Activated T-cell treated with anti-CD3 and anti-CD28 coated beads, Interleukin-2, amount 50 U/mL, for 72 hours (primary cell): ENCODE measurements at regions not wholly inside any gene's neighbourhood (a gene's known extent, or its start where the extent isn't known, plus 50 kb on each side); places are given as distances from the start of the nearest gene placed in this dataset.

ENCODE experiments used
- ATAC-seq, 2 donors: fragments of 150-1000 bp; cut with Tn5 transposase; replicated peaks in 1 of 2; 2 replicates each; pipeline ENCODE4 v1.10.0; 2021; ENCODE audit warnings: moderate library complexity in 2 of 2, mild to moderate bottlenecking in 1 of 2
- DNase-seq, 2 donors: peaks; one replicate each; pipeline ENCODE4 v3.0.0; 2021 to 2022; ENCODE audit warnings: mixed read lengths in 1 of 2
- H3K27ac Mint-ChIP-seq: one replicate; pipeline ENCODE4 v1.8.0; 2022; ENCODE audit warnings: mild to moderate bottlenecking, moderate library complexity, mixed read lengths
- H3K27me3 Mint-ChIP-seq: one replicate; pipeline ENCODE4 v1.8.0; 2022; ENCODE audit warnings: low read depth, mixed read lengths
- H3K36me3 Mint-ChIP-seq, 2 donors: one replicate each; pipeline ENCODE4 v1.8.0; 2022; ENCODE audit warnings: mixed read lengths in 2 of 2, mild to moderate bottlenecking in 1 of 2; ENCODE audit not compliant: insufficient read depth in 2 of 2
- H3K4me1 Mint-ChIP-seq: one replicate; pipeline ENCODE4 v1.8.0; 2022; ENCODE audit warnings: low read depth, mixed read lengths
- H3K4me3 Mint-ChIP-seq, 2 donors: one replicate each; pipeline ENCODE4 v1.8.0; 2022; ENCODE audit warnings: mild to moderate bottlenecking in 2 of 2, mixed read lengths in 2 of 2, moderate library complexity in 2 of 2
- H3K9me3 Mint-ChIP-seq, 2 donors: one replicate each; pipeline ENCODE4 v1.8.0; 2022; ENCODE audit warnings: mixed read lengths in 2 of 2

DNA sequence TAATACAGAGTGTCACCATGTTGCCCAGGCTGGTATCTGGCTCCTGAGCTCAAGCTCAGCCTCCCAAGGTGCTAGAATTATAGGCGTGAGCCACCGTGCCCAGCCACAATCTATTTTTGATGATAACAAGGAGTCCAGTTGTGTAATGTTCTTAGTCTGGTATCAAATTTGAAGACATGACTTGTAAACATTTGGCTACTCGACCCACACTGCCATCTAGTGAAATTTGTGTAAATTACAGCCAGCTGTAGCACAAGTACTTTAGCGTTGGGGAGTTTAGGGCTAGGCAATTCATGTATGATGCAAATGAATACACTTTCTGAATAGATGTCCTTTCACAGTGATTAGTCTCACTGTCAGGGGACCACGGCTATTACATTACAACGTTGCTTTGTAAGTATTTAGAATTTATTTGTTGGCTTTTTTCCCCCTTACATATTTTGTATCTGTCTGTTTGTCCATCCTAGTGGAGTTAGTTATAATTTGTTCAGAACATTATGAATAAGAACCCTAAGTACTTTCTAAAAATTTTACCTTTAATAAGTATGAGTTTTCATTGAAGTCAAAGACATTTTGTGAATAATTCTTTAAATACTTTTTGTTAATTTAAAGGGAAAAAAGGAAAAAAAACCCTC, 139.7 kb downstream of the PRDM13 start:
- Mint-ChIP-seq H3K27ac (no peak overlapping the region), H3K36me3 (no peaks in the 10 kb centered on the region), H3K4me3 (no peak overlapping the region), H3K27me3 (peaks cover 27% of the 10 kb centered on the region), H3K4me1 (no peaks in the 10 kb centered on the region), H3K9me3 (no peaks in the 10 kb centered on the region)
- ATAC-seq (peak; percentile 60 to 72), DNase-seq (peak; percentile 46 to 59)

DNA sequence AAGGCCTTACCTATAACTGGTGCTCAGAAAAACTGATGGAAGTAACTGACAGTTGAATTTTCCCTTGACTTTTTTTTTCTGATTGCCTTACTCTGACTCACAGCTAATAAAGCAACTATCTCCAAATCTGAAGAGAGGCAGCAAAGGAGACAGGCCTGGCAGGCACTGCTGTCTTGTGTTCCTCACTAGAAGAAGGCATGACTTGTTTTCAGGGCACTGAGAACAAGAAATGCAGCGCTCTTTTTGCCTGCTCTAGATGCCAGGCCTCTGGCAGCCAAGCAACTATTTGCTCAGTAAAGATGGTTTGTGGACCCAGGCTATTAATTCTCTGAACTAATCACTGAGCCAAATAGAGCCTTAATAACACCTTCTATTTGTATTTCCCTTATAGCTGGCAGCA, 155.1 kb downstream of the PRDM13 start:
- no peak for DNase-seq
- Mint-ChIP-seq H3K27me3 (peaks cover 20% of the 10 kb centered on the region), H3K9me3 (no peaks in the 10 kb centered on the region), H3K4me3 (no peak overlapping the region), H3K36me3 (no peaks in the 10 kb centered on the region), H3K27ac (no peak overlapping the region), H3K4me1 (no peaks in the 10 kb centered on the region)
- ATAC-seq = no peak

DNA sequence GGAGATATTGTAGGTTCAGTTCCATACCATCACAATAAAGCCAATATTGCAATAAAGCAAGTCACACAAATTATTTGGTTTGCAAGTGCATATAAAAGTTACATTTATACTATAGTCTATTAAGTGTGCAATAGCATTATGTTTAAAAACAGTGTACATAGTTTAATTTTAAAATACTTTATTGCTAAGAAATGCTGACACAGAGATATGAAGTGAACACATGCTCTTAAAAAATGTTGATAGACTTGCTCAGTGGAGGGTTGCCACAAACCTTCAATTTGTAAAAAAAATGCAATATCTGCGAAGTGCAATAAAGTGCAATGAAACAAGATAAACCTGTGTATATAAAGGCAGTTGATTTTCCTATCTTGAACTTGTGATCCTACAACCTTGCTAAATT, 161.5 kb downstream of the PRDM13 start:
- ATAC-seq (no peak), DNase-seq (no peak)
- Mint-ChIP-seq H3K4me1 (no peaks in the 10 kb centered on the region), H3K27ac (no peak overlapping the region), H3K27me3 (no peaks in the 10 kb centered on the region), H3K9me3 (no peaks in the 10 kb centered on the region), H3K36me3 (no peaks in the 10 kb centered on the region), H3K4me3 (no peak overlapping the region)

DNA sequence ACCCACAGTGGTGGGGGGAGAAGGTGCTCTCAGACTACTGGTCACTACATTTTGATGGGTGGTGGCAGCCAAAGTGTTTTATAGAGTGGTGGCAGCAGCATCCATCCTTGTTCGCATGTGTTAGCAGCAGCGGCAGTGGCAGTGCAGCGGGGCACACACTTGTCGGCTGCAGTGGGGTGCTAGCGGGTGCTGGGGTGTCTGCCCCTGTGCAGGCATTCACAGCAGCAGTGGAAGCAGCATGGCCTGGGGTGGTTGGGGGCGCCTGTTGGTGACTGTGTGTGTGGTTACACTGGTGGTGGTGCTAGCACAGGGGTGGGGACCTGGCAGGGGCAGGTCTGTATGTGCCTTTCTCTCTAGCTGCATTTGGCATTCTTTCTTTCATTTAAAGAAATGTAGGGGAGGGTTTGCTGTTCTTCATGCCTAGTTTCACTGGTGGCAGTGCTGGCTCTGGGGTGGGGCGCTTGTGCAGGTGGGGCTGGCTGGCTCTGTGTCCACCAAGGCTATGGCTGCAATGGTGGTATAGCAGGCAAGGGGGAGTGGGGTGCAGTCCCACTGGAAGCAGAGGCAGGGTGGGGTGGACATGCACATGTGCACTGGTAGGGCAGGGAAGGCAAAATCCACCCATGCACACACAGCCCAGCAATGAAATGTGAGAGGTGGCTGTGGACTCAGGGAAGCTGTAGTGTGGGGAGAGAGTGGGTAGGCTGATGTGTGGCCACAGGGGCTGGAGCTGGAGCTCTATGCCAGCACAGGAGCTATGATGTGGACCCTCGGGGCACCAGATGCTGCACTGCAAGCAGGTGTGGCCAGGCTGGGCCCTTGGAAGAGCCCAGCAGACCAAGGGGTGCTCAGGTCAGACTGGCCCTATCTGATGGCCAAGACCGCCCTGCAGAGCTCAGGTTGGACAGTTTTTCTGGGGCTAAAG, 173.3 kb downstream of the PRDM13 start:
- no peaks in the 10 kb centered on the region for H3K9me3 Mint-ChIP-seq
- no peaks in the 10 kb centered on the region for H3K4me1 Mint-ChIP-seq
- peaks cover 23% of the 10 kb centered on the region for H3K27me3 Mint-ChIP-seq
- H3K27ac Mint-ChIP-seq = no peak overlapping the region
- H3K4me3 Mint-ChIP-seq = no peak overlapping the region
- no peaks in the 10 kb centered on the region for H3K36me3 Mint-ChIP-seq
- ATAC-seq (no peak), DNase-seq (no peak)

DNA sequence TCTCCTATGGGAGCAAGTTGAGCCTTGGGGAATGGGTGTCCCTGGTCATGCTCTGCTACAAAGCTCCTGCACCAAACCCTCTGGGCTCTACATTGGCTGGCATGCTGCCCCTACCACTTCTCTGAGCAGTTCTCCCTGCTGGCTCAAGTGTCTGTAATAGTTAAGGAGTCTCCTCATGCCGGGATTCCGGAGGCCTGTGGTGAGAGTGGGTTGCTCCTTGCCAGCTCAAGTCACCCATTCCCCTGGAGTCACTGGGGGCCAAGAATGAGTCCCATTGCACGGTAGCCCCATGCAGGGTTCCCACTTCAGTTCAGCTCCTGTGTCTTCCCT, 173.9 kb downstream of the PRDM13 start:
- Mint-ChIP-seq H3K9me3 (no peaks in the 10 kb centered on the region), H3K36me3 (no peaks in the 10 kb centered on the region), H3K4me1 (no peaks in the 10 kb centered on the region), H3K27me3 (peaks cover 25% of the 10 kb centered on the region), H3K27ac (no peak overlapping the region), H3K4me3 (no peak overlapping the region)
- DNase-seq (no peak), ATAC-seq (no peak)

DNA sequence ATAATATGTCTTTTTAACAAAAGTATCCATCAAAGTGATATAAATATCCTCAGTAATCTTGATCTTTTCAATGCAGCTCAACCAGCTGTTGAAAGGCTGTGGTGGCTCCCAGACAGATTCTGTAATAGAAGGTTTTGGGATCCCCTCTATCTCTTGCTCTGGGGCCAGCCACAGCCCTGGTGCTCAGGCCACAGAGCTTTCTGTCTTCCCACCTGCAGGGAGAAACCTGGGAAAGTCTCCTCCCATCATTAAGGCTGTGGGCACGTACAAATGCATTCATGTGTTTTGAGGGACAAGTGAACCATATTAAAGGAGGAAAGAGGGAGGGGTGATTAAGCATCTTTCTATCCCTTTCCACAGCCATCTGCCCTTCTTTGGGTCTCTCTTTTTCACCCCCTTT, 183.1 kb downstream of the PRDM13 start:
- no peak for ATAC-seq
- no peaks in the 10 kb centered on the region for H3K9me3 Mint-ChIP-seq
- peaks cover 18% of the 10 kb centered on the region for H3K27me3 Mint-ChIP-seq
- no peak overlapping the region for H3K27ac Mint-ChIP-seq
- no peaks in the 10 kb centered on the region for H3K4me1 Mint-ChIP-seq
- no peak for DNase-seq
- no peak overlapping the region for H3K4me3 Mint-ChIP-seq
- H3K36me3 Mint-ChIP-seq = no peaks in the 10 kb centered on the region

DNA sequence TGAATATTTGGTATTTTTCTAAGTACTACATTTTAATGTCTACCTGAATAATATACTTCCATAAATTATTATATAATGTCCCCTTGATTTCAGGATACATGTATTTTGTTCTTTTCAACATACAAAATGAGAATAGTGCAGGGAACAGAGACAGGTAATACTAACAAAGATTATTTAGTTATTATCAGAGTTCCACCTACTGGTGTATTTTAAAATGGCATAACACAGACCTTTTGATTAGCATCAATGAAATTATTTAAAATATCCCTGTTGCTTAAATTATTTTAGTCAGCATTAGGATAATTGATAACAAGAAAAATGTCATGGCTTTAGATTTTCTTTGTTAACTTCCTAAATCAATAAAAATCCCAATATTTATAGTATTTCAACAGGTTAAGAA, 184.0 kb downstream of the PRDM13 start:
- H3K27ac Mint-ChIP-seq = no peak overlapping the region
- ATAC-seq (no peak), DNase-seq (no peak)
- H3K36me3 Mint-ChIP-seq = no peaks in the 10 kb centered on the region
- H3K4me3 Mint-ChIP-seq = no peak overlapping the region
- H3K9me3 Mint-ChIP-seq = no peaks in the 10 kb centered on the region
- peaks cover 15% of the 10 kb centered on the region for H3K27me3 Mint-ChIP-seq
- no peaks in the 10 kb centered on the region for H3K4me1 Mint-ChIP-seq

DNA sequence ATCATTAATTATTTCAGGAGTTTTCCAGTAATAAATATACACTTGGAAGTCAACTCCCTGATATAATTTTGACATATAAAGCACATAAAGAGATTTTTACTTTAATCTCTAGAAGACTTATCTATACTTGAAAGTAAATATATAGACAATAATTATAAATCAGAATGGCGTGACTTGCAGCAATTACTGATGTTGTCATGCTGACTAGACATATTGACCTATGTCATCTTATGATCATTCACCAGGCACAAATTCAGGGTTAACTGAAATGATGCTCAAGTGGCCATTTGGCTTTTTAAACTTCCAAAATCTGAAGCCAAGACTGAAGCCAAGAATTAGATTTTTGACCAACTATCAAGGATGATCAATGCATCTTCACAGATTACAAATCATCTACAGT, 192.2 kb downstream of the MCHR2 start:
- Mint-ChIP-seq H3K4me1 (no peaks in the 10 kb centered on the region), H3K27me3 (no peaks in the 10 kb centered on the region)

DNA sequence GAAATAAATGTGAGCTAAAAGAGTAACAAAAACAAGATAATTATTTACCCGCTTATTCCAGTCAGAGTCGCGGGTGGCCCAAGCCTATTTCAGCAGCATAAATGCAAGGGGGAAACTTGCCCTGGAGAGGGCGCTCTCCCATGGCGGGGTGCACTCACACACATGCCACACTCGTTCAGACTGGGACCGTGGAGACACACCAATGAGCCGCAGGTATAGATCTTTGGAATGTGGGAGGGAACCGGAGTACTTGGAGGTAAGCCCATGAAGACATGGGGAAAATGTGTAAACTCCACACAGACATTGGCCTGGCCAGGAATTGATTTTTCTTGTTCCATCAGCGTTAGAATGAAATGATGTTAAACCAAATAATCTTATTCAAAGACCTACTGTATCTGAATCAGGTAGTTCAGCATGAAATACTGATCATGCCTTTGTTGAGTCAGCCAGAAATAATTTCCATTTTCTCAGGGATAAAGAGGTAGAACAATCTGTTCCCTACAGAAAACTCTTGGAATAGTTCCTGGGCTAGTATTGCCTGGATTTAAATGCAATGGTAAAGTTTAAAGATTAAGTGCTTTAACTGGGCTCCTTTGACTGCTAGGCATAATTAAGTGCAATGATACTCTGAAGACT, 191.5 kb downstream of the MCHR2 start:
- H3K36me3 Mint-ChIP-seq = no peaks in the 10 kb centered on the region

More for the DNA sequence above, 192.2 kb downstream of the MCHR2 start:
- H3K4me3 Mint-ChIP-seq = no peak overlapping the region
- H3K27ac Mint-ChIP-seq = no peak overlapping the region
- DNase-seq (no peak), ATAC-seq (no peak)
- H3K9me3 Mint-ChIP-seq = no peaks in the 10 kb centered on the region
- H3K36me3 Mint-ChIP-seq = no peaks in the 10 kb centered on the region

DNA sequence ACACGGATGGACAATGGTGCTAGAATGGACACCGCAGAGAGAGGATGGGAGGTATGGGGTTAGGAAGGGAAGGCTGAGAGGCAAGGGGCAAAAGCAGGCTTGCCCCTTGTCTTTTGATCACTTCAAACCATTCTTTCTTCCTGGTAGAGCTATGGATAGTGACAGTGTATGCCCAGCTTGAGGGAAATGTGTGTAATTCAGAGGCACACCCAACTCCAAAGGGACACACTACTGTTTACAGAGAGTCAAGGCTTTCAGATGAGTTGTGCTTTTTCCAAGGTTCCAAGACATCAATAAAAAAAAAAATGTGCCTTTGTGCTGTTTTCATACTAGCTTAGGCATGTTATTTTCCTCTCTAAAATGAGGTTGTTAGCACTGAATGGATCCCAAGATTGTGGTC, 185.0 kb downstream of the MCHR2 start:
- H3K9me3 Mint-ChIP-seq = no peaks in the 10 kb centered on the region
- DNase-seq (no peak), ATAC-seq (no peak)
- no peaks in the 10 kb centered on the region for H3K4me1 Mint-ChIP-seq
- H3K4me3 Mint-ChIP-seq = no peak overlapping the region
- H3K36me3 Mint-ChIP-seq = no peaks in the 10 kb centered on the region
- H3K27me3 Mint-ChIP-seq = peaks cover 41% of the 10 kb centered on the region
- H3K27ac Mint-ChIP-seq = no peak overlapping the region

More for the DNA sequence above, 191.5 kb downstream of the MCHR2 start:
- Mint-ChIP-seq H3K4me1 (no peaks in the 10 kb centered on the region), H3K9me3 (no peaks in the 10 kb centered on the region), H3K27me3 (no peaks in the 10 kb centered on the region), H3K27ac (no peak overlapping the region), H3K4me3 (no peak overlapping the region)
- ATAC-seq = no peak
- no peak for DNase-seq

DNA sequence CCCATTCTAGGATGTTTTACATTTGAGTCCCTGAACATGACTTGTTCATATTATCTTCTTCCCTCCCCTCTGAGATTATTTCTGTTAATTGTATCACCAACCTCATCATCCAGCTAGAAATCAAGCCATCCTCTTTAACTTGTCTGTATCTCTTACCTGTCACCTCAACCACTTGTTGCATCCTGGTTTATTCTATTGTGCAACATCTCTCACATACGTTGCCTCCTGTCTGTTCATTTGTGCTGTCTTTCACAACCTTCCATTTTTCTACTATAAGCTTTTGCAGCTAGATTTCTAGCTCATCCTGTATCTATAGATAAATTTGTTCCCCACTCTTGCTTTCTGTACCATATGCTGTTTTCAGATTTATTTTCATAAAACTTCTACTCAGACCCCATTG, 183.7 kb downstream of the MCHR2 start:
- Mint-ChIP-seq H3K27ac (no peak overlapping the region), H3K4me1 (no peaks in the 10 kb centered on the region), H3K4me3 (no peak overlapping the region), H3K27me3 (peaks cover 41% of the 10 kb centered on the region), H3K9me3 (no peaks in the 10 kb centered on the region), H3K36me3 (no peaks in the 10 kb centered on the region)
- ATAC-seq = no peak
- DNase-seq = no peak

DNA sequence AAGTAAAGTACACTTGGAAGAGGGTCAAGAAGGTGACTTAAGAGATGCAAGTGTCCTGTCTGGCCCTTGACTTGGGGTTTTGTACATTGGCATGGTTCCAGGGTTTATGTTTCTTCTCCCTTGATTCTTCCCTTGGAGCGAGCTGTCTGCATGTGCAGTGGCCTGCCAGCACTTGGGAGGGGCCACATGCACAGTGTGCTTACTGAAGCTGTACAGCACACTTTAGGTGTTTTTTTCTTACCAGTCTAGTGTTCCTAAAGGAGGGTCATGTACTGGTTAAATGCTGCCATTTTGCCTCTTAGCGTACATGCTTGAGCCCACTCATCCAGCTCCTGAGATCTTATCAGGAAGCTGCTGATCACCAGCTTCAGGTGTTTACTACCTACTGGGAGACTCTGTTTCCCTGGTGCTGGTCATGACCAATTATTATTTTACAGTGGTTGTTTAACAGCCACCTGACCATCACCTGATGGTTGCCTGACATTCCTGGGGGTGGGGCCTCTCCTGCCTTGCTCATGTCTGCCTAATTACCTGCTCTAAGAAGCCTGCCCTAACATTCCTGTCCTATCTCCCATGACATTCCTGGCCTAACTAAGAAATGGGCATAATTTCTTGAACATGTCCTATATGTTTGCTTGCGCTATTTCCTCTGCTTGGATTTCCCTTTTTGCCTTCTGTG, 182.9 kb downstream of the MCHR2 start:
- ATAC-seq (no peak), DNase-seq (no peak)
- peaks cover 42% of the 10 kb centered on the region for H3K27me3 Mint-ChIP-seq
- H3K36me3 Mint-ChIP-seq = no peaks in the 10 kb centered on the region
- no peak overlapping the region for H3K27ac Mint-ChIP-seq
- H3K4me1 Mint-ChIP-seq = no peaks in the 10 kb centered on the region
- H3K4me3 Mint-ChIP-seq = no peak overlapping the region
- no peaks in the 10 kb centered on the region for H3K9me3 Mint-ChIP-seq

DNA sequence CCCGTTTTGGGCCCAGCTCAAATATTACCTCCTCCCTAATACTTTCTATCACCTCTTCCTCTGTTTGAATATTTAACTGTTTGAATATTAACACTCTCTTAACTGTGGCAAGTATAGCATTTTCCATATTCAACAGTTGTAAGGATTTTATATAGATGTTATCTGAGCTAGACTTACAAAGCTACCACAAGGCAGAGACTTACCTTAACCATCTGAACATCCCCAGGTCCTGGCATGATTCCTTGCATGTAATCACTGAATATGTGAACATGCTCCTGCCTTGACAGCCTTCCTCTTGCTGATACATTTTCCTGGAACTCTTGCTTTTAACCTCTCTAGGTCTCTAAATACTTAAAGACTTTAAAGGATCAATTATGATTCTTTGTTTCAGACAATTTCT, 182.4 kb downstream of the MCHR2 start:
- Mint-ChIP-seq H3K27me3 (peaks cover 47% of the 10 kb centered on the region), H3K36me3 (no peaks in the 10 kb centered on the region), H3K4me3 (no peak overlapping the region), H3K4me1 (no peaks in the 10 kb centered on the region), H3K27ac (no peak overlapping the region), H3K9me3 (no peaks in the 10 kb centered on the region)
- DNase-seq = no peak
- no peak for ATAC-seq
